Ishikawa (cell line): ENCODE measurements at regions not wholly inside any gene's neighbourhood (a gene's known extent, or its start where the extent isn't known, plus 50 kb on each side); places are given as distances from the start of the nearest gene placed in this dataset.

Source experiments
- CEBPB ChIP-seq: IDR thresholded peaks from 2 replicates; pipeline ENCODE4 v1.6.1; 2012
- CREB1 ChIP-seq: IDR thresholded peaks from 2 replicates; pipeline ENCODE4 v1.6.1; 2012; ENCODE audit warnings: low read depth
- EGR1 ChIP-seq: IDR thresholded peaks from 2 replicates; pipeline ENCODE4 v1.6.1; 2012
- EP300 ChIP-seq: IDR thresholded peaks from 2 replicates; pipeline ENCODE4 v1.6.1; 2012; ENCODE audit warnings: borderline replicate concordance
- FOXM1 ChIP-seq: IDR thresholded peaks from 2 replicates; pipeline ENCODE4 v1.6.1; 2012; ENCODE audit warnings: low read depth, borderline replicate concordance
- MAX ChIP-seq: IDR thresholded peaks from 2 replicates; pipeline ENCODE4 v1.6.1; 2012
- NFIC ChIP-seq: IDR thresholded peaks from 2 replicates; pipeline ENCODE4 v1.6.1; 2012
- RAD21 ChIP-seq: IDR thresholded peaks from 2 replicates; pipeline ENCODE4 v1.6.1; 2012; ENCODE audit warnings: low read depth
- REST ChIP-seq: IDR thresholded peaks from 2 replicates; pipeline ENCODE4 v1.6.1; 2012; ENCODE audit warnings: low read depth, mild to moderate bottlenecking
- TAF1 ChIP-seq: IDR thresholded peaks from 2 replicates; pipeline ENCODE4 v1.6.1; 2012; ENCODE audit warnings: low read depth, mild to moderate bottlenecking
- TCF12 ChIP-seq: IDR thresholded peaks from 2 replicates; pipeline ENCODE4 v1.6.1; 2012; ENCODE audit warnings: low read depth
- TEAD4 ChIP-seq: IDR thresholded peaks from 2 replicates; pipeline ENCODE4 v1.6.1; 2012
- YY1 ChIP-seq: IDR thresholded peaks from 2 replicates; pipeline ENCODE4 v1.6.1; 2012; ENCODE audit warnings: low read depth
- ZBTB7A ChIP-seq: IDR thresholded peaks from 2 replicates; pipeline ENCODE4 v1.6.1; 2012; ENCODE audit warnings: low read depth
- TF ChIP-seq, protein P1 (sequence below): IDR thresholded peaks from 2 replicates; pipeline ENCODE4 v1.6.1; 2012

DNA sequence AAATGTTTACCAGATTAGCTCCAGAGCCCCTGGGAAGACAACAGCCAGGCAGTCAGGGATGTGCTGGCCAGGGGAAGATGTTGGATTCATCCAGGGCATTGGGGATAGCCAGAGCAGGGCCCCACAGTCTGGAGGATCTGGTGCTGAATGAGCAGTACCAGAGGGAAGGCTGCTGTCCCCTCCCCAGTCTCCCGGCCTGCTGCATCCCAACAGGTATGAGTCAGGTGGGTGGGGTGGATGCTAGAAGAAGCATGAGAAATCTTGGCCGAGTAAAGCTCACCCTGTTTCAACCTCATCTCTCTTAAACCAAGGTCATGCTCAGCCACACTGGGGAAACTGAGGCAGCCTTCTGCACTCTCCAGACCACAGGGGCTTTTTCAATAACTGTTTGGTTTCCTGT lies 71.9 kb upstream of the SEC14L1 start:
- TF ChIP-seq FOXM1, result no peak
- no peak for TF ChIP-seq CREB1
- TF ChIP-seq NFIC, result no peak
- no peak for TF ChIP-seq CEBPB
- TF ChIP-seq ZBTB7A, result no peak
- TF ChIP-seq TAF1, result no peak
- no peak for TF ChIP-seq EP300
- no peak for TF ChIP-seq YY1
- no peak for TF ChIP-seq MAX
- no peak for TF ChIP-seq REST
- no peak for TF ChIP-seq EGR1
- TF ChIP-seq TEAD4, result no peak
- no peak for TF ChIP-seq RAD21
- TF ChIP-seq TCF12, result no peak
- TF ChIP-seq, protein P1, sequence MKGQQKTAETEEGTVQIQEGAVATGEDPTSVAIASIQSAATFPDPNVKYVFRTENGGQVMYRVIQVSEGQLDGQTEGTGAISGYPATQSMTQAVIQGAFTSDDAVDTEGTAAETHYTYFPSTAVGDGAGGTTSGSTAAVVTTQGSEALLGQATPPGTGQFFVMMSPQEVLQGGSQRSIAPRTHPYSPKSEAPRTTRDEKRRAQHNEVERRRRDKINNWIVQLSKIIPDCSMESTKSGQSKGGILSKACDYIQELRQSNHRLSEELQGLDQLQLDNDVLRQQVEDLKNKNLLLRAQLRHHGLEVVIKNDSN, result no peak

- TF ChIP-seq TEAD4 (no peak), CREB1 (no peak), YY1 (no peak), EP300 (no peak), TAF1 (no peak), CEBPB (no peak), MAX (no peak), REST (no peak), EGR1 (no peak), RAD21 (no peak), TCF12 (no peak), ZBTB7A (no peak), NFIC (no peak), FOXM1 (no peak)
- TF ChIP-seq, protein P1, result no peak
Measured at GRCh38 chr17:77070888-77071279, 69.9 kb upstream of the SEC14L1 start.

- TF ChIP-seq EP300, result no peak
- TF ChIP-seq REST, result no peak
Measured at GRCh38 chr17:77071925-77072490, 68.8 kb upstream of the SEC14L1 start.

- TF ChIP-seq EP300 (no peak), TEAD4 (no peak), CREB1 (no peak), CEBPB (no peak), TAF1 (no peak), NFIC (no peak), TCF12 (no peak), REST (no peak), RAD21 (no peak)
- TF ChIP-seq, protein P1, result no peak
Measured at GRCh38 chr17:77072670-77073069, 68.1 kb upstream of the SEC14L1 start.
